Endothelial cell of umbilical vein (primary cell): ENCODE measurements at regions not wholly inside any gene's neighbourhood (a gene's known extent, or its start where the extent isn't known, plus 50 kb on each side); places are given as distances from the start of the nearest gene placed in this dataset.

ENCODE experiments used
- BruUV-seq: library from RNA; stranded (reverse); fragments of 400-500 nt; replicated peaks from 2 replicates; lab custom pipeline; 2021; lab: Mats Ljungman, UMichigan
- CTCF ChIA-PET: fragments of 300-600, 350-600 bp; sonication (Branson Sonifier 250); formaldehyde crosslinking; loops from one replicate; lab custom pipeline; 2021; ENCODE audit warnings: antibody characterized with exemption, inconsistent platforms; lab: Charles Lee
- POLR2A ChIA-PET: fragments of 300-600, 350-600 bp; sonication (Branson Sonifier 250); formaldehyde crosslinking; loops from one replicate; lab custom pipeline; 2021; ENCODE audit warnings: antibody characterized with exemption, inconsistent platforms; lab: Charles Lee
- DNase-seq: peaks from one replicate; pipeline ENCODE4 v3.0.0-alpha.2; 2011; ENCODE audit warnings: low read depth, low spot score
- FAIRE-seq: peaks from 2 replicates; lab custom pipeline; 2011; peaks lifted over from hg19 to GRCh38; lab: Jason Lieb, UNC
- H2AFZ ChIP-seq: 2 replicates; pipeline ENCODE4 v1.6.0; 2012; ENCODE audit warnings: low read depth, low read length, control low read depth, inconsistent platforms
- H3K27ac ChIP-seq: 2 replicates; pipeline ENCODE4 v1.5.1; 2011; ENCODE audit warnings: low read depth, mild to moderate bottlenecking, control low read depth, low read length, moderate library complexity; ENCODE audit not compliant: insufficient read depth
- H3K27me3 ChIP-seq, 2 experiments: 2 replicates each; pipeline versions ENCODE4 v1.6.0 to v1.6.1; 2011; ENCODE audit warnings: low read length in 2 of 2, mixed read lengths in 1 of 2; ENCODE audit not compliant: control insufficient read depth in 2 of 2, insufficient read depth in 2 of 2
- H3K36me3 ChIP-seq, 2 experiments: 2 replicates in 1 of 2; 3 replicates in 1 of 2; pipeline ENCODE4 v1.5.1; 2011; ENCODE audit warnings: low read length in 2 of 2, mild to moderate bottlenecking in 1 of 2, moderate library complexity in 1 of 2; ENCODE audit not compliant: control insufficient read depth in 2 of 2, insufficient read depth in 2 of 2; ENCODE audit errors: extremely low read depth in 1 of 2
- H3K4me1 ChIP-seq: 3 replicates; pipeline ENCODE4 v1.5.1; 2011; ENCODE audit warnings: mild to moderate bottlenecking, low read length; ENCODE audit not compliant: control insufficient read depth, insufficient read depth; ENCODE audit errors: extremely low read depth
- H3K4me2 ChIP-seq: 2 replicates; pipeline ENCODE4 v1.6.1; 2011; ENCODE audit warnings: low read length, control low read depth, mixed read lengths; ENCODE audit not compliant: insufficient read depth
- H3K4me3 ChIP-seq, 3 experiments: fragments of 200-600 bp in 1 of 3; sonication (generic), shearing (Covaris generic) in 1 of 3; replicated peaks in 1 of 3; 2 replicates each; pipeline ENCODE4 v1.5.1; 2011 to 2016; ENCODE audit warnings: control low read depth in 3 of 3, low read length in 3 of 3, mild to moderate bottlenecking in 2 of 3, inconsistent platforms in 1 of 3, low read depth in 1 of 3, moderate library complexity in 1 of 3; ENCODE audit not compliant: insufficient read depth in 1 of 3
- H3K79me2 ChIP-seq: 2 replicates; pipeline ENCODE4 v1.6.0; 2012; ENCODE audit warnings: low read length, inconsistent platforms; ENCODE audit not compliant: control insufficient read depth, insufficient read depth
- H3K9ac ChIP-seq: replicated peaks from 2 replicates; pipeline ENCODE3; 2011; ENCODE audit warnings: low read length, control low read depth; ENCODE audit not compliant: insufficient read depth; ENCODE audit errors: extremely low read depth
- H3K9me1 ChIP-seq: replicated peaks from 3 replicates; pipeline ENCODE4 v1.6.0; 2011; ENCODE audit warnings: mild to moderate bottlenecking, low read length; ENCODE audit not compliant: control insufficient read depth, insufficient read depth; ENCODE audit errors: extremely low read depth
- H3K9me3 ChIP-seq: replicated peaks from 2 replicates; pipeline ENCODE4 v1.5.1; 2012; ENCODE audit warnings: low read length, inconsistent platforms; ENCODE audit not compliant: control insufficient read depth, insufficient read depth
- H4K20me1 ChIP-seq: replicated peaks from 2 replicates; pipeline ENCODE3; 2011; ENCODE audit warnings: mild to moderate bottlenecking, low read length; ENCODE audit not compliant: control insufficient read depth, insufficient read depth; ENCODE audit errors: extremely low read depth
- CTCF ChIP-seq, 2 donors: IDR thresholded peaks; 1 replicate in 1 of 2; 2 replicates in 1 of 2; pipeline ENCODE4 v1.5.1; 2011; ENCODE audit warnings: low read length in 2 of 2, mild to moderate bottlenecking in 2 of 2, moderate library complexity in 2 of 2, control low read depth in 1 of 2, inconsistent platforms in 1 of 2, low read depth in 1 of 2; ENCODE audit not compliant: insufficient read depth in 1 of 2; ENCODE audit errors: extremely low read depth in 1 of 2
- EZH2 ChIP-seq: IDR thresholded peaks from 2 replicates; pipeline ENCODE4 v1.6.1; 2012; ENCODE audit warnings: borderline replicate concordance, low read depth, mild to moderate bottlenecking, moderate library complexity, low read length, inconsistent platforms; ENCODE audit not compliant: severe bottlenecking
- FOS ChIP-seq: IDR thresholded peaks from 2 replicates; pipeline ENCODE4 v1.6.1; 2011; ENCODE audit warnings: mild to moderate bottlenecking, low read length, moderate library complexity, borderline replicate concordance; ENCODE audit not compliant: insufficient read depth
- GATA2 ChIP-seq: IDR thresholded peaks from 2 replicates; pipeline ENCODE4 v1.7.0; 2011; ENCODE audit warnings: low read depth, mild to moderate bottlenecking, moderate library complexity, mixed read lengths, low read length; ENCODE audit not compliant: insufficient read length, insufficient read depth
- JUN ChIP-seq: IDR thresholded peaks from 2 replicates; pipeline ENCODE4 v1.6.1; 2011; ENCODE audit warnings: borderline replicate concordance, low read depth; ENCODE audit not compliant: insufficient read length, insufficient read depth
- MYC ChIP-seq: IDR thresholded peaks from one replicate; pipeline ENCODE4 v1.6.1; 2011; ENCODE audit warnings: mild to moderate bottlenecking, low read depth, low read length
- POLR2A ChIP-seq: IDR thresholded peaks from 2 replicates; pipeline ENCODE4 v1.6.1; 2012; ENCODE audit warnings: low read depth, mild to moderate bottlenecking, control low read depth, low read length
- POLR2AphosphoS5 ChIP-seq: IDR thresholded peaks from 2 replicates; pipeline ENCODE4 v1.6.1; 2012; ENCODE audit warnings: low read depth, mild to moderate bottlenecking, control low read depth, low read length, moderate library complexity; ENCODE audit not compliant: insufficient read depth
- dilution Hi-C: fragments of 300-500 bp; cut with MboI; formaldehyde crosslinking; loops from one replicate; pipeline ENCODE4 v1.15.0; 2019; ENCODE audit warnings: low sequenced_read_pairs; ENCODE audit not compliant: extremely low pct_ligation_motif_present
- intact Hi-C: fragments of 100-400 bp; cut with micrococcal nuclease; formaldehyde crosslinking; loops from one replicate; pipeline ENCODE4 v1.10.0; 2022
- TF ChIP-seq, protein P1 (sequence below): IDR thresholded peaks from 2 replicates; pipeline ENCODE4 v1.6.1; 2011; ENCODE audit not compliant: insufficient read depth, insufficient read length

DNA sequence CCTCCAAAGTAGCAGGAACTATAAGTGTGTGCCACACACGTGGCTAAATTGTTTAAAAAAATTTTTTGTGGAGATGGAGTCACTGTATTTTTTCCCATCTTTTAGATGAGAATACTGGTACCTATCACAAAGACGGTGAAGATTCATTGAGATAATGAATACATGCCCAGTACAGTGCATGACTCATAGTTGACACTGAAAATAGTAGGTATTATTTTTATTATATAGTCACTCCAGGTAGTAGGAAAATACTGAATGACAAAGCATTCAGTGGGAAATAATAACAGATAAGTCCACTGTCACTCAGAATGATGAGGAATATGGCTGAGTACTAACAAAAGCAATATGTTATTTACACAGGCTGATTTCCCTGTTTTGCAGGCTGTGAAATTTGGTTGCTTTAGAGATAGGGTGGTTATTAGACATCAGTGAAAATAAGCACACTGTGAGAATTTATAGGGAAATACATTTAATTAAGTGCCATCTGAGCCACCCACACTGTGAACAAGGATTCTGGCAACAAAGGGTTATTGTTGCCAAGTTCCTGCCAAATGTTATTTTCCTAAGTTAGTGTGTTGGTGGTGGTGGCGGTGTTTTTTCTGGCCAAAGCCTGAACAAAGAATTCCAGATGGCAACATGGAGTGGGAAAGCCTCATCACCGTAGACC, 129.8 kb upstream of the FOXQ1 start:
- H3K4me2 ChIP-seq: no peak overlapping the region
- H2AFZ ChIP-seq: no peak overlapping the region
- no peaks in the 10 kb centered on the region for H3K27me3 ChIP-seq
- H3K36me3 ChIP-seq: no peaks in the 10 kb centered on the region
- ChIA-PET POLR2A (no interaction called here), CTCF (no interaction called here)
- H3K9me3 ChIP-seq: no peaks in the 10 kb centered on the region
- H3K9me1 ChIP-seq: no peaks in the 10 kb centered on the region
- H4K20me1 ChIP-seq: no peaks in the 10 kb centered on the region
- no peaks in the 10 kb centered on the region for H3K4me1 ChIP-seq
- TF ChIP-seq JUN: peak; percentile 10
- no peak for TF ChIP-seq GATA2
- no peak overlapping the region for H3K9ac ChIP-seq
- FAIRE-seq (no peak), DNase-seq (no peak)
- H3K79me2 ChIP-seq: no peaks in the 10 kb centered on the region
- intact Hi-C loops (no loop called here), dilution Hi-C loops (no loop called here)
- no peak overlapping the region for H3K27ac ChIP-seq
- no TSS peak for BruUV-seq
- H3K4me3 ChIP-seq: no peak overlapping the region

GRCh38 chr6:1179571-1180459, 132.1 kb upstream of the FOXQ1 start:
- H3K4me1 ChIP-seq: no peaks in the 10 kb centered on the region
- H3K27me3 ChIP-seq: no peaks in the 10 kb centered on the region
- H3K9me1 ChIP-seq: no peaks in the 10 kb centered on the region
- no peak overlapping the region for H3K4me3 ChIP-seq
- H2AFZ ChIP-seq: no peak overlapping the region
- no peaks in the 10 kb centered on the region for H3K9me3 ChIP-seq
- intact Hi-C loops: no loop called here
- dilution Hi-C loops: no loop called here
- no peak for FAIRE-seq
- no peak overlapping the region for H3K9ac ChIP-seq
- CTCF ChIA-PET: no interaction called here
- H3K27ac ChIP-seq: no peak overlapping the region
- H3K36me3 ChIP-seq: no peaks in the 10 kb centered on the region
- TF ChIP-seq POLR2AphosphoS5 (no peak), CTCF (IDR thresholded peaks at IDR 0.05; ENCODE audit: extremely low read depth in 1 of 2, insufficient read depth in 1 of 2, low read depth in 1 of 2, low read length in 2 of 2) (no peak), MYC (no peak), FOS (no peak), POLR2A (no peak), JUN (no peak), EZH2 (no peak), GATA2 (no peak)
- TF ChIP-seq, protein P1, sequence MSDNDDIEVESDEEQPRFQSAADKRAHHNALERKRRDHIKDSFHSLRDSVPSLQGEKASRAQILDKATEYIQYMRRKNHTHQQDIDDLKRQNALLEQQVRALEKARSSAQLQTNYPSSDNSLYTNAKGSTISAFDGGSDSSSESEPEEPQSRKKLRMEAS: no peak
- POLR2A ChIA-PET: no interaction called here
- no peaks in the 10 kb centered on the region for H3K79me2 ChIP-seq
- DNase-seq: no peak
- no TSS peak for BruUV-seq
- no peak overlapping the region for H3K4me2 ChIP-seq
- no peaks in the 10 kb centered on the region for H4K20me1 ChIP-seq
